HCT116 (cell line): ENCODE measurements at regions not wholly inside any gene's neighbourhood (a gene's known extent, or its start where the extent isn't known, plus 50 kb on each side); places are given as distances from the start of the nearest gene placed in this dataset.

ENCODE experiments used
- ATAC-seq: fragments of 200-7000 bp; cut with Tn5 transposase; 2 replicates; pipeline ENCODE4 v1.9.1; 2020; ENCODE audit warnings: mild to moderate bottlenecking, moderate library complexity
- BruUV-seq: library from RNA; stranded (reverse); fragments of 400-500 nt; replicated peaks from 2 replicates; lab custom pipeline; 2021; lab: Mats Ljungman, UMichigan
- CTCF ChIA-PET: fragments of 300-600 bp; sonication (Branson Sonifier 250); formaldehyde crosslinking; loops from one replicate; lab custom pipeline; 2021; ENCODE audit warnings: antibody characterized with exemption; lab: Charles Lee
- POLR2A ChIA-PET: fragments of 300-600, 350-600 bp; sonication (Branson Sonifier 250); formaldehyde crosslinking; loops from one replicate; lab custom pipeline; 2021; ENCODE audit warnings: antibody characterized with exemption; lab: Charles Lee
- RAD21 ChIA-PET, 2 experiments: fragments of 300-600 bp; sonication (Branson Sonifier 250); formaldehyde crosslinking; loops; one replicate each; lab custom pipeline; 2023; ENCODE audit warnings: low total read pairs in 2 of 2; ENCODE audit not compliant: uncharacterized antibody in 2 of 2, unreplicated experiment in 2 of 2, low non-redundant PET in 1 of 2; lab: Charles Lee
- DNase-seq: peaks from one replicate; pipeline ENCODE4 v3.0.0-alpha.2; 2010; ENCODE audit warnings: low read depth, low spot score
- H2AFZ ChIP-seq: fragments of 200-600 bp; shearing (Covaris generic), sonication (generic); 2 replicates; pipeline ENCODE4 v1.6.1; 2017; ENCODE audit warnings: low read depth, mixed run types, mixed read lengths, antibody characterized with exemption, low read length; ENCODE audit not compliant: poor library complexity, severe bottlenecking
- H3K27ac ChIP-seq: 2 replicates; pipeline ENCODE4 v1.5.1; 2012; ENCODE audit warnings: low read depth, low read length
- H3K27me3 ChIP-seq: fragments of 200-600 bp; sonication (generic); 2 replicates; pipeline ENCODE4 v1.6.1; 2016; ENCODE audit warnings: mixed run types, low read length, mixed read lengths; ENCODE audit not compliant: insufficient read depth
- H3K36me3 ChIP-seq, 2 experiments: fragments of 200-500 bp in 1 of 2; fragments of 200-600 bp in 1 of 2; sonication (Bioruptor generic) in 1 of 2; sonication (generic) in 1 of 2; 2 replicates each; pipeline versions ENCODE4 v1.5.1 to v1.6.1; 2014 to 2016; ENCODE audit warnings: low read length in 2 of 2, inconsistent platforms in 1 of 2, mixed read lengths in 1 of 2, mixed run types in 1 of 2; ENCODE audit not compliant: insufficient read depth in 2 of 2, control insufficient read depth in 1 of 2
- H3K4me1 ChIP-seq, 2 experiments: fragments of 200-600 bp in 1 of 2; sonication (generic) in 1 of 2; 2 replicates each; pipeline versions ENCODE4 v1.5.1 to v1.6.1; 2012 to 2017; ENCODE audit warnings: low read length in 2 of 2, inconsistent platforms in 1 of 2, mild to moderate bottlenecking in 1 of 2, mixed read lengths in 1 of 2, mixed run types in 1 of 2, moderate library complexity in 1 of 2; ENCODE audit not compliant: insufficient read depth in 2 of 2, control insufficient read depth in 1 of 2
- H3K4me2 ChIP-seq: fragments of 200-600 bp; sonication (generic); 2 replicates; pipeline ENCODE4 v1.6.1; 2017; ENCODE audit warnings: mixed run types, low read length, mixed read lengths
- H3K4me3 ChIP-seq, 2 experiments: fragments of 200-600 bp in 1 of 2; sonication (generic) in 1 of 2; replicated peaks in 1 of 2; 2 replicates each; pipeline ENCODE4 v1.5.1; 2011 to 2016; ENCODE audit warnings: low read length in 2 of 2, control low read depth in 1 of 2, low read depth in 1 of 2, mild to moderate bottlenecking in 1 of 2, mixed read lengths in 1 of 2, mixed run types in 1 of 2
- H3K79me2 ChIP-seq: fragments of 200-600 bp; sonication (generic); 2 replicates; pipeline ENCODE4 v1.6.1; 2017; ENCODE audit warnings: mild to moderate bottlenecking, mixed run types, low read length, moderate library complexity, mixed read lengths; ENCODE audit not compliant: insufficient read depth
- H3K9ac ChIP-seq: fragments of 200-600 bp; sonication (generic); 2 replicates; pipeline ENCODE4 v1.6.1; 2016; ENCODE audit warnings: low read length, mixed read lengths
- H3K9me2 ChIP-seq: fragments of 200-600 bp; sonication (generic), shearing (Covaris generic); 2 replicates; pipeline ENCODE4 v1.6.1; 2017; ENCODE audit warnings: mixed run types, mild to moderate bottlenecking, moderate library complexity; ENCODE audit not compliant: insufficient read depth
- H3K9me3 ChIP-seq, 2 experiments: fragments of 200-500 bp in 1 of 2; fragments of 200-600 bp in 1 of 2; sonication (Bioruptor generic) in 1 of 2; sonication (generic) in 1 of 2; 2 replicates each; pipeline ENCODE4 v1.6.1; 2014 to 2017; ENCODE audit warnings: low read length in 2 of 2, mixed read lengths in 2 of 2, inconsistent platforms in 1 of 2, low read depth in 1 of 2, mild to moderate bottlenecking in 1 of 2, mixed run types in 1 of 2, moderate library complexity in 1 of 2; ENCODE audit not compliant: control insufficient read depth in 1 of 2, insufficient read depth in 1 of 2
- H4K20me1 ChIP-seq: fragments of 200-600 bp; sonication (generic), shearing (Covaris generic); 2 replicates; pipeline ENCODE4 v1.6.1; 2017; ENCODE audit warnings: mixed run types, mild to moderate bottlenecking, moderate library complexity; ENCODE audit not compliant: insufficient read depth
- ATF3 ChIP-seq: IDR thresholded peaks from 2 replicates; pipeline ENCODE4 v1.6.1; 2012
- CTCF ChIP-seq, 3 experiments: fragments of 200-600 bp in 1 of 3; sonication (generic) in 1 of 3; IDR thresholded peaks in 2 of 3; conservative IDR thresholded peaks in 1 of 3; 2 replicates each; pipeline ENCODE4 v1.5.1; 2012 to 2017; ENCODE audit warnings: low read depth in 2 of 3, low read length in 2 of 3, antibody characterized with exemption in 1 of 3, borderline replicate concordance in 1 of 3, control low read depth in 1 of 3, mild to moderate bottlenecking in 1 of 3, mixed read lengths in 1 of 3, mixed run types in 1 of 3, moderate library complexity in 1 of 3; ENCODE audit not compliant: insufficient read depth in 1 of 3
- EGR1 ChIP-seq: IDR thresholded peaks from 2 replicates; pipeline ENCODE4 v1.6.1; 2012; ENCODE audit warnings: low read depth
- ELF1 ChIP-seq: IDR thresholded peaks from 2 replicates; pipeline ENCODE4 v1.6.1; 2012; ENCODE audit warnings: low read depth, borderline replicate concordance
- EZH2 ChIP-seq: fragments of 200-600 bp; sonication (generic); IDR thresholded peaks from 2 replicates; pipeline ENCODE4 v1.6.1; 2017; ENCODE audit warnings: antibody characterized with exemption, mixed run types
- EZH2phosphoT487 ChIP-seq: fragments of 200-600 bp; IDR thresholded peaks from 2 replicates; pipeline ENCODE4 v1.6.1; 2018; ENCODE audit warnings: antibody characterized with exemption, borderline replicate concordance
- FOSL1 ChIP-seq: IDR thresholded peaks from 2 replicates; pipeline ENCODE4 v1.6.1; 2012; ENCODE audit warnings: low read depth
- JUND ChIP-seq: IDR thresholded peaks from 2 replicates; pipeline ENCODE4 v1.6.1; 2012
- POLR2AphosphoS5 ChIP-seq: IDR thresholded peaks from 2 replicates; pipeline ENCODE4 v1.6.1; 2011; ENCODE audit warnings: mild to moderate bottlenecking, low read depth, low read length, moderate library complexity
- RAD21 ChIP-seq: IDR thresholded peaks from 2 replicates; pipeline ENCODE4 v1.6.1; 2012; ENCODE audit warnings: low read depth, mild to moderate bottlenecking
- SP1 ChIP-seq: IDR thresholded peaks from 2 replicates; pipeline ENCODE4 v1.6.1; 2012; ENCODE audit warnings: low read depth
- SRF ChIP-seq: IDR thresholded peaks from 2 replicates; pipeline ENCODE4 v1.6.1; 2012; ENCODE audit warnings: low read depth
- TCF7L2 ChIP-seq: IDR thresholded peaks from 2 replicates; pipeline ENCODE4 v1.7.0; 2011; ENCODE audit warnings: borderline replicate concordance, inconsistent platforms; ENCODE audit not compliant: insufficient read depth, insufficient read length; ENCODE audit errors: extremely low read depth
- YY1 ChIP-seq: IDR thresholded peaks from 2 replicates; pipeline ENCODE4 v1.6.1; 2011; ENCODE audit warnings: low read length, low read depth, moderate library complexity, mild to moderate bottlenecking; ENCODE audit not compliant: insufficient replicate concordance; ENCODE audit errors: extremely low read depth
- ZBTB33 ChIP-seq: IDR thresholded peaks from 2 replicates; pipeline ENCODE4 v1.6.1; 2011; ENCODE audit warnings: mild to moderate bottlenecking, low read length, moderate library complexity; ENCODE audit not compliant: insufficient replicate concordance; ENCODE audit errors: extremely low read depth
- ZFX ChIP-seq: fragments of 450-650 bp; IDR thresholded peaks from 2 replicates; pipeline ENCODE4 v1.6.1; 2017
- intact Hi-C: fragments of 100-400 bp; cut with micrococcal nuclease; formaldehyde crosslinking; loops from 2 replicates; pipeline ENCODE4 v1.10.0; 2022

- intact Hi-C loops: no loop called here
- H3K9ac ChIP-seq: no peak overlapping the region
- no peaks in the 10 kb centered on the region for H3K79me2 ChIP-seq
- H3K27me3 ChIP-seq: no peaks in the 10 kb centered on the region
- TF ChIP-seq EGR1 (no peak), RAD21 (no peak), ELF1 (no peak), TCF7L2 (no peak), CTCF (IDR thresholded peaks at IDR 0.05 in 2 of 3, conservative IDR thresholded peaks at IDR 0.05 in 1 of 3; ENCODE audit: borderline replicate concordance in 1 of 3, insufficient read depth in 1 of 3, low read depth in 2 of 3, low read length in 2 of 3) (no peak), JUND (no peak)
- H3K9me3 ChIP-seq: peaks cover 5 to 19% of the 10 kb centered on the region in 2 experiments; a peak in 2 of 4 replicates
- ChIA-PET CTCF (no interaction called here), POLR2A (no interaction called here), RAD21 (no interaction called here)
- H3K9me2 ChIP-seq: no peaks in the 10 kb centered on the region
- no peak overlapping the region for H3K4me3 ChIP-seq
- no peak overlapping the region for H2AFZ ChIP-seq
- no peaks in the 10 kb centered on the region for H3K4me1 ChIP-seq
- H3K27ac ChIP-seq: no peak overlapping the region
- H3K4me2 ChIP-seq: no peak overlapping the region
- DNase-seq (no peak), ATAC-seq (no peak)
- H4K20me1 ChIP-seq: no peaks in the 10 kb centered on the region
- no peaks in the 10 kb centered on the region for H3K36me3 ChIP-seq
- no TSS peak for BruUV-seq
These were observed 390.4 kb downstream of the TLE4 start for GRCh38 chr9:79962150-79962549.

- no peak overlapping the region for H3K4me3 ChIP-seq
- ATAC-seq: no peak
- no peaks in the 10 kb centered on the region for H3K27me3 ChIP-seq
- H4K20me1 ChIP-seq: no peaks in the 10 kb centered on the region
- ChIA-PET RAD21 (no interaction called here), CTCF (no interaction called here), POLR2A (no interaction called here)
- H3K4me1 ChIP-seq: no peaks in the 10 kb centered on the region
- H3K9ac ChIP-seq: no peak overlapping the region
- BruUV-seq: no TSS peak
- no peak overlapping the region for H3K4me2 ChIP-seq
- intact Hi-C loops: no loop called here
- no peaks in the 10 kb centered on the region for H3K79me2 ChIP-seq
- H3K9me2 ChIP-seq: no peaks in the 10 kb centered on the region
- H3K27ac ChIP-seq: no peak overlapping the region
- no peaks in the 10 kb centered on the region for H3K36me3 ChIP-seq
- no peak overlapping the region for H2AFZ ChIP-seq
- DNase-seq: no peak
- H3K9me3 ChIP-seq: peaks cover 0 to 30% of the 10 kb centered on the region in 2 experiments; a peak in 2 of 4 replicates
- TF ChIP-seq JUND: no peak
- no peak for TF ChIP-seq TCF7L2
- TF ChIP-seq EGR1: no peak
- no peak for TF ChIP-seq YY1
- no peak for TF ChIP-seq SP1
- no peak for TF ChIP-seq FOSL1
- no peak for TF ChIP-seq ELF1
- TF ChIP-seq SRF: no peak
- no peak for TF ChIP-seq ZBTB33
- no peak for TF ChIP-seq EZH2phosphoT487
- TF ChIP-seq POLR2AphosphoS5: no peak
- no peak for TF ChIP-seq ATF3
- TF ChIP-seq EZH2: no peak
- no peak for TF ChIP-seq ZFX
These were observed 383.5 kb downstream of the TLE4 start for GRCh38 chr9:79955300-79955699.
